GM11168 (cell line): ENCODE measurements at regions not wholly inside any gene's neighbourhood (a gene's known extent, or its start where the extent isn't known, plus 50 kb on each side); places are given as distances from the start of the nearest gene placed in this dataset.
"Not testable (repeated sequence)": the region's sequence is repeated elsewhere in the genome, so short reads cannot be mapped to it uniquely, and the experiment has no call there.

ENCODE experiments used
- in situ Hi-C: fragments of 300-500 bp; cut with MboI; formaldehyde crosslinking; loops from one replicate; pipeline ENCODE4 v1.12.0; 2022; ENCODE audit warnings: low sequenced_read_pairs; ENCODE audit not compliant: unreplicated experiment

GRCh38 chr4:153098427-153098826 lies 105.8 kb upstream of the TRIM2 start:
- in situ Hi-C loops, result no loop called here

- in situ Hi-C loops, result no loop called here
Observed at GRCh38 chr4:153099391-153100140, 104.7 kb upstream of the TRIM2 start.

- in situ Hi-C loops, result not testable (repeated sequence)
Observed at GRCh38 chr4:153106736-153107135, 97.5 kb upstream of the TRIM2 start.

- in situ Hi-C loops, result no loop called here
Observed at GRCh38 chr4:153107246-153107645, 97.0 kb upstream of the TRIM2 start.

- in situ Hi-C loops, result no loop called here
Observed at GRCh38 chr4:153109296-153109849, 94.9 kb upstream of the TRIM2 start.

- in situ Hi-C loops, result no loop called here
Observed at GRCh38 chr4:153110739-153111138, 93.5 kb upstream of the TRIM2 start.

- in situ Hi-C loops, result no loop called here
Observed at GRCh38 chr4:153111426-153112040, 92.7 kb upstream of the TRIM2 start.

GRCh38 chr4:153112041-153112441 lies 92.2 kb upstream of the TRIM2 start:
- in situ Hi-C loops, result no loop called here

GRCh38 chr4:153113061-153113837 lies 91.0 kb upstream of the TRIM2 start:
- in situ Hi-C loops, result no loop called here

GRCh38 chr4:153113838-153114105 lies 90.5 kb upstream of the TRIM2 start:
- in situ Hi-C loops, result no loop called here

- in situ Hi-C loops, result no loop called here
Observed at GRCh38 chr4:153114771-153115321, 89.4 kb upstream of the TRIM2 start.

GRCh38 chr4:153115322-153116290 lies 88.6 kb upstream of the TRIM2 start:
- in situ Hi-C loops, result no loop called here

- in situ Hi-C loops, result no loop called here
Observed at GRCh38 chr4:153116291-153116680, 88.0 kb upstream of the TRIM2 start.

- in situ Hi-C loops, result no loop called here
Observed at GRCh38 chr4:153116801-153117200, 87.4 kb upstream of the TRIM2 start.

GRCh38 chr4:153117554-153117953 lies 86.7 kb upstream of the TRIM2 start:
- in situ Hi-C loops, result no loop called here

- in situ Hi-C loops, result loop anchor here (5.0 to 10.0 kb wide), 2 partner anchors 32 to 275 kb away; no protein-coding TSS in a partner anchor
Observed at GRCh38 chr4:153119626-153120025, 84.6 kb upstream of the TRIM2 start.

GRCh38 chr4:153120235-153120634 lies 84.0 kb upstream of the TRIM2 start:
- in situ Hi-C loops, result loop anchor here (5.0 to 10.0 kb wide), 2 partner anchors 33 to 275 kb away; no protein-coding TSS in a partner anchor

- in situ Hi-C loops, result loop anchor here (5.0 to 10.0 kb wide), 2 partner anchors 36 to 278 kb away; no protein-coding TSS in a partner anchor
Observed at GRCh38 chr4:153122855-153123254, 81.4 kb upstream of the TRIM2 start.

- in situ Hi-C loops, result loop anchor here (10.0 kb wide), 1 partner anchor 281 kb away; no protein-coding TSS in a partner anchor
Observed at GRCh38 chr4:153126137-153126536, 78.1 kb upstream of the TRIM2 start.
